GM12872 (cell line): ENCODE measurements at regions not wholly inside any gene's neighbourhood (a gene's known extent, or its start where the extent isn't known, plus 50 kb on each side); places are given as distances from the start of the nearest gene placed in this dataset.

Source experiments
- TF ChIP-seq, protein P1 (sequence below): IDR thresholded peaks from 3 replicates; pipeline ENCODE4 v1.5.1; 2011; ENCODE audit warnings: low read depth, mild to moderate bottlenecking, low read length, moderate library complexity; ENCODE audit not compliant: insufficient read depth

DNA sequence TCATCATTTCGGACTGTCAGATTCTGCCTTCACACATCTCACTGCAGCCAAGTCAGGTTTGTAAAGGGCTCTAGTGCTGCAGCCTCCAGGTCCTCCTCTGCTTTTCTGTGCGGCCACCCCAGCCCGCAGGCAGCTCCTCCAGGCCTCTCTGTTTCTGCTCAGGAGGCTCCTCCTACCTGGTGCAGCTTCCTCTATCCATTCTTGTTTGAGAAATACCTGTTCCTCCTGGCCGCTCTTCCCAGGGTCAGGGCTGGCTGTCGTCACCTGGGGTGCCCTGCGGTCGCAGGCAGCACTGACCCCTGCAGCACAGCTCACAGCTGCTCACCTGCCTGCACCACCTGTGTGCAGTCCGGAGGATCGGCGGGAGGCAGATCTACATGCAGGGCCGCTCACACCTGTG is 387.7 kb upstream of the IRX4 start:
- TF ChIP-seq, protein P1, sequence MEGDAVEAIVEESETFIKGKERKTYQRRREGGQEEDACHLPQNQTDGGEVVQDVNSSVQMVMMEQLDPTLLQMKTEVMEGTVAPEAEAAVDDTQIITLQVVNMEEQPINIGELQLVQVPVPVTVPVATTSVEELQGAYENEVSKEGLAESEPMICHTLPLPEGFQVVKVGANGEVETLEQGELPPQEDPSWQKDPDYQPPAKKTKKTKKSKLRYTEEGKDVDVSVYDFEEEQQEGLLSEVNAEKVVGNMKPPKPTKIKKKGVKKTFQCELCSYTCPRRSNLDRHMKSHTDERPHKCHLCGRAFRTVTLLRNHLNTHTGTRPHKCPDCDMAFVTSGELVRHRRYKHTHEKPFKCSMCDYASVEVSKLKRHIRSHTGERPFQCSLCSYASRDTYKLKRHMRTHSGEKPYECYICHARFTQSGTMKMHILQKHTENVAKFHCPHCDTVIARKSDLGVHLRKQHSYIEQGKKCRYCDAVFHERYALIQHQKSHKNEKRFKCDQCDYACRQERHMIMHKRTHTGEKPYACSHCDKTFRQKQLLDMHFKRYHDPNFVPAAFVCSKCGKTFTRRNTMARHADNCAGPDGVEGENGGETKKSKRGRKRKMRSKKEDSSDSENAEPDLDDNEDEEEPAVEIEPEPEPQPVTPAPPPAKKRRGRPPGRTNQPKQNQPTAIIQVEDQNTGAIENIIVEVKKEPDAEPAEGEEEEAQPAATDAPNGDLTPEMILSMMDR: no peak

DNA sequence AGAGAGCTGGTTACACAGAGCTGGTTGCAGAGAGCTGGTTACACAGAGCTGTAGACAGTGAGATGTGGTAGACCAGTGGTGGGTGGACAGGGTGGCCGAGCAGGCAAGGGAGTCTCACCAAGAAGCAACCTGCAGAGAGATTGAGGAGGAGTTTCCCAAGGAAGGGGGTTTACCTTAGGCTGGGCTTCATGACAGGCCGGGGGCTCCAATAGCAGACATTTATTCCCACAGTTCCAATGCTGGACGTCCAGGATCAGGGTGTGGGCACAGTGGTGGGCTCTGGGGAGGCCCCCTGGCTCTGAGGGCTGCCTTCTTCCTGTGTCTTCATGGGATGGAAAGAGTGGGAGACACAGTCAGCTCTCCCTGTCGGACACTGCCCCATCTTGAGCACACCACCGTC is 386.9 kb upstream of the IRX4 start:
- TF ChIP-seq, protein P1: no peak

- TF ChIP-seq, protein P1: no peak
Observed at GRCh38 chr5:2267991-2268390, 385.3 kb upstream of the IRX4 start.

- TF ChIP-seq, protein P1: no peak
Observed at GRCh38 chr5:2266641-2267240, 384.0 kb upstream of the IRX4 start.

- TF ChIP-seq, protein P1: no peak
Observed at GRCh38 chr5:2265341-2265740, 382.6 kb upstream of the IRX4 start.

GRCh38 chr5:2263763-2264162 is 381.0 kb upstream of the IRX4 start:
- TF ChIP-seq, protein P1: no peak

GRCh38 chr5:2262620-2263019 is 379.9 kb upstream of the IRX4 start:
- TF ChIP-seq, protein P1: no peak
